EL (cell line): ENCODE measurements at regions not wholly inside any gene's neighbourhood (a gene's known extent, or its start where the extent isn't known, plus 50 kb on each side); places are given as distances from the start of the nearest gene placed in this dataset.

Experiments
- DNase-seq: peaks from one replicate; pipeline ENCODE4 v3.0.0-alpha.2; 2016

DNA sequence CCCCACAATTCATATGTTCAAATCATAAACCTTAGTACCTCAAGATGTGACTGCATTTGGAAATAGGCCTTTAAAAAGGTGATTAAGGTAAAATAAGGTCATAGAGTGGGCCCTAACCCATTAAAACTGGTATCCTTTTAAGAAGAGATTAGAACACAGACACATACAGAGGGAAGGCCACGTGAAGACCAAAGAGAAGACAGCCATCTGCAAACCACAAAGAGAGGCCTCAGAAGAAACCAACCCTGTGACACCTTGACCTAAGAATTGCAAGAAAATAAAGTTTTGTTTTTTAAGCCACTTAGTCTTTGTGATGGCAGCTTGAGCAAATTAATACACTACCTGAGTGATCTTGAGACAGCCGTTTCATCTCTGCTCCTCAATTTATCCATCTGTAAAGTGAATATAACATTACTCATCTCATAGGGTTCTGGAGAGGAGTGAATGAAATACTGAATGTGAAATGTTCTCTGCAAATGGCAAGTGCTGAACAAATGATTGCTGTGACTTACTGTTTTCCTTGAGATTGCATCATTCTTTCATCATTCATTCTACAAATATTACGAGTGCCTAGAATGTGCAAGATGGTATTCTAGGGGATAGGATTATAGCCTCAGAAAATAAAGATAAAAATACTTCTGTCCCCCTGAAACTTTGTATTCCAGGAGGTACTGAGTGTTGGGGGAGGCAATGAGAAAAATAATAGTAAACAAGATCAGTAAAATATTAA, 222.0 kb upstream of the CDH13 start:
- no peak for DNase-seq

DNA sequence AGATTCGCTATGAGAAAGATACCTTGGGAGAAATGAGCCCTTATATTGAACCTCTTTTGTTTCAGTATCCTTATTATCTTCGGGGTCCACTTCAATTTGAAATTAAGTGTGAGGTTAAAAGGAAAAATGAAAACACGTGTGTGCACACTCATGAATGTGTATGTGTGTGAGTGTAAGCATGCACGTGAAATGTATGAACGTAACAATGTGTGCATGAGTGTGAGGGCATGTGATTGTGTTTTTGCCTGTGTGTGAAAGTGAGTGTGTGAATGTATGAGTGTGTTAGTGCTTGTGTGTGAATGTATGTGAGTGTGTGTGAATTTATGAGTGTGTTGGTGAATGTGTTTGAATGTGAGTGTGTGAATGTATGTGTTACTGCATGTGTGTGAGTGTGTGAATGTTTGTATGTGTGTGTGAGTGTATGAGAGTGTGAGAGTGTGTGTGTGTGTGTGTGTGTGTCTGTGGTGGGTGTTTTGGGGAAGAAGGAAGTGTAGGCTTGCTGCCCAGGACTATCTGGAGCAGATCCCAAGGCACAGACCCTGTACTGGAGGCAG, 224.0 kb upstream of the CDH13 start:
- DNase-seq = no peak

DNA sequence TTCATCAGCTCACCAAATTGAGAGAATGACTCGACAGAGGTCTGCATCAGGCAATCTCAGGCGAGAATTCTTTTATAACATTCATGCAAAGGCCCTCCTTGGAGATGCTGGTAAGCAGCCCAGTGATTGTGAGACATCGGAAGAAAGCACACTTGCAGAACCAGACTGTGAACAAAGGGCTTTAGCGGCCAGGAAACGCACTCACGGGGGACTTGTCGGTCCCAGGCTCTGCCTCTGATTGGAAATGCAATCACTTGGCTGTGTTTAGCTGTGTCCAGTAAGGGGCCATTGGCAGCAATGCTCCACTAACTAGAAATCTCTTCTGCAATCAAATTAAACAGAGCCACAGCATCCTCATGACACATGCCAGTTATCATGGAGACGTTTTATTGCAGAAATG, 226.7 kb upstream of the CDH13 start:
- no peak for DNase-seq

DNA sequence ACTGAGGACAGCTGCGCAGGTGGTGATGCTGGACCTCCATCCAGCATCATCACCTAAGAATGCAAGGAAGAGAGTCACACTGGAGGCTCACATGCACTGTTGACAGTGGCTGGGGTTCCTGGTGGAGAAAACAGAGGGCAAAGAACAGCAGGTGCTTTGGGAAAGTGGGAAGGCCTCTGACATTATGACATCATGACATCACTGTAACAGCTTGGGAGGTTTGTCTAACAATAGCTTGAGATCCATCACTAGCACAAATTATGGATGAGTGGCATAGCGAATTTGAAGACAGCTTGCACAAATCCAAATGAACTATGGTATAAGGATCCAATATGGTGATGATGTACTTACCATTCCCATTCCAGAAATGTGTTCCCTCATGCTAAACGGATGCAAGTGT, 226.5 kb upstream of the MPHOSPH6 start:
- DNase-seq = no peak

DNA sequence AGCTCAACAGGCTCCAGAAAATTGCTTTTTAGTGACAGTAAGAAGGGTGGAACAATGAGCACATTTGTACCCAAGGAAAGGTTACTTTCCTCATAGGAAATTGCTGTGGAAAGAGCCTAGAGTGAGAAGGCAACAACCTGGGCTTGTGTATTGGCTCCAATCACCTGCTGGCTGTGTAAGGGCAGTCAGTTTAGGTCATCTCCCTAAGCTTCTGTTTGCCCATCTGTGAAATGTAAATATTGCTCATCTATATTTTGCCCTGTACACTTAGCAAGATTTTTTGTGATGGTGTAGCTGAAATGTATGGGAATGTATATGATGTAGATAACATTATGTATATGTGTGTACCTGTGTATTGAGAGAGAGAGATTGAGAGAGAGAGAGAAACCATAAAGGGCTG, 225.2 kb upstream of the MPHOSPH6 start:
- no peak for DNase-seq

DNA sequence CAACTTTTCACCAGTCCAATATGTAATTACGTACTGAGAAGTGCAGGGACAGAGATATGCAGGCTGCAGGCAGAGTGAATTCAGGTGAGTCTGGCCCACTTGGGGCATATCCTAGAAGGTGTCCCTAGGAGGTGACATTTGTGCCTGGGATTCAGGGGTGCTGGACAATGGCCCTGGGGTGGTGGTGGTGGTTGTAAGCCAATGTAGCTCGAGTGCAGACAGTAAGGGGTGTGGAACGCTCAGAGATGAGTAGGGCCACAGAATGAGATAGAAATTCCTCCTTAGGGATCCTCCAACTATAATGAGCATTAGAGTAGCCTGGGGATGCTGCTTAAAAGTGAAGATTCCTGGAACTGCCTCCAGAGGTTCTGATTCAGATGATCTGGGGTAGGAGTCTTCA, 221.7 kb upstream of the MPHOSPH6 start:
- DNase-seq = no peak

DNA sequence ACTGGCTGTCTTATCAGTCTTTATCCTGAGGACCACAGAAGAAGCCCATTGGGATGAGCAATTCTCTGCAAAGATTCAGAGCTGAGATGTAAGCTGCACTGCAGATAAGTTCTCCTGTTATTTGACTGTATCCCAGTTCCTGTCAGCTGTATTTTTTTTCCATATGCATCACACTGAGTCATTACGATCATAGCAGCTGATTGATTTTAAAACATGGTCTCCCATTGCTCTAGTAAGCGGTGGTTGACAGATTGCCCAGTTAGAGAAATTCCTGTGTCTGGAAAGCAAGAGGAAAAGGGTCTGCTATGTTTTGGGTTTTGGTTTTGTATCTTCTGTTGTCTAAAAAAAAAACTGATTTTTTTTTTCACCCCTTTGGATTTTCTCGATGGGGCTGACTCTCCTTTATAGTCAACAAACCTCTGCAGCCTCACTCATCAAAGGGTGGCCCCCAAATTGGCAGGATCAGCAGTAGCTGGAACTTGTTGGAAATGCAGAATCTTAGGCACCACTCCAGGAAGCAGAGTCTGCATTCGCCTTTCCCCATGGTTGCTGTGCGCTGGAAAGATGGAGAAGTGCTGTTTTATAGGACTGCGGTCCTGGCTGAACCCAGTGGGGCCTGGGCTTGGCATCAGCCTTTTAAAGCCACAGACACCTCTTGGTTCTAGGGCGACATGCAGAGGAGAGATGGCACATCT, 220.1 kb upstream of the MPHOSPH6 start:
- no peak for DNase-seq

DNA sequence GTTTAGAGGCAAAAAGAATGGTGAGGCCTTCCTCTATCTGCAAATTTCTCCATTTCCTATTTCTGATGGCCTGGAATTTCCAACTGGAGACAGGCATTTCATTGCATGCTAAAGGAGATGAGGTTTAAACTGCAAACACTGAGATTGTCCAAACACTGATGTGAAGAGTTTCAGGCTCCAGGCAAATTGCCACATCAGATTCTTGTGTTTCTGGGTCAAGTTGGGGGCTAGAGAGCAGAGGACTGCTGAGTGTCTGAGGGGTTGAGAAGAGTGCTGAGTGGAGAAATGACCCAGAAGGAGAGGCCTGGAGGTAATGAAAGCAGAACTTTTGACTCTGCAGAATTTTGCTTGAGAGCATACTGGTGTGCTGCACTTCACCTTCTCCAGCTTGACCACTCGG, 216.7 kb upstream of the MPHOSPH6 start:
- no peak for DNase-seq

DNA sequence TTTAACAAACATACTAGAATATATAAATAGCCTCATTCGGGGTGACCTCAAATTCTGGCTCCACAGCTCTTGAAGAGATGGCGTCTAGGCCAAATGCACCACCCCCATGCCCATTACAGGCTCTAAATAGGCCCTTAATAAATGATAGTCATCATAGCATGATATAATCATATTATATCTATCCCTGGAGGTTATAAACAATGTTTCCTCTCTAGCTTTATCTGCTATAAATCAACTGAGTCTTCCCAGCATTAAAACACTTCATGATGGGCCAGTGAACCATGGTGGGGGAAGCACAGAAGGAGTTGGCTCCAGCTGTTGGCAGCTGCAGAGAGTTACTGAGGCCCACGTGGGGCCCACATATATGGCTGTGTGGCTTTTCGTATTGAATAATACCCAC, 214.9 kb upstream of the MPHOSPH6 start:
- DNase-seq = no peak

DNA sequence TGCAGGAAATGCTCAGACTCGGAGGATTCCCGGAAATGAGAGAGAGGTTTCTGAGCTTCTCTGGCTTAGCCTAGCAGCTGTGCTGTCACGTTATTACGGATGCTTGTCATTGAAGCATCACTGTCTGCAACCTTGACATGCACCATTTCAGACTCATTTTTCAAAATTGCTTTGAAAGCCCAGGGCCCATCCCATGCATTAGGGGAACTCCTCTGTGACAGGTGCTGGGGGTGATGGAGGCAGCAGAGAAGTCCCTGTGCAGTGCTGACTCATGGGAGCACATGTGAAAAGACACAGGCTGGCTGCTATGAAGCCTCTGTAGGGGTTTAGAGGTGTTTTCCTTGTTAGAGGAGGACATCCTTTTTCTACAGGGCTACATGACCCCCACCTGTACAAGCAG, 214.0 kb upstream of the MPHOSPH6 start:
- no peak for DNase-seq

DNA sequence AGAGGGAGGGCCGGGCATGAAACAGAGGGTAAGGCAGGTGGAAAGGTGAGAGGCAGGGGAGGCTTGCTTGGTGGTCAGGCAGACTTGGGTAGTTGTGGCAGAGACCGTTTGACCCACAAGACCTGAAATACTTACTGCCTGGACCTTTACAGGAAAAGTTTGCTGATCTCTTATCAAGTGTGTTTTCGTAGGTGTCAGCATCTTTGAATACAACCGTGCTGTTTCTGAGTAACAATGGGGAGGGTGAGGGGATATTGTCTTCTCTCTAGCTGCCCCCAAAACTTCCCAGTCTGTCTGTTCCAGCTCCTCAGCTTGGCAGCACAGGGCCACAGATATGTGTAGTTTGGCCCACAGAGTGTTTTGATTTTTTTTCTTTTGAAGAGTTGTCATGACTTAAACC, 212.5 kb upstream of the MPHOSPH6 start:
- DNase-seq = no peak

DNA sequence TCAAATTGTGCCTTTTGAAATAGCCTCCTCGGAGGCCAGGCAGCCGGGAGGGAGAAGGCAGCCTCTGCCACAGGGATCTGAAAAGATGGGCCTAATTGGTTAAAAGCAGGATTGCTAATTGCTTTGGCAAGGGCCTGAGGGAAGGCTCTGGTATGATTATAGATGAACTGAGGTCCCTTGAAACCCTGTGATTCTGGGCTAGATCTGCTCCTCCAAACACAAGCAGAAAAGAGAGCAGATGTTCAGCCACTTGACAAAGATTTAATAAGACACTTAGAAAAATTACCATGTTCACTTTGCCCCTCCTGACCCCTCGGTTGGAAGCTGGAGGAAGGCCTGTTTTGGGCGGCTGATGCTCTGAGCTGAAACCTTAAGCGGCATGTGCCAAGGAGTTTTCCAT, 209.5 kb upstream of the MPHOSPH6 start:
- DNase-seq = no peak

DNA sequence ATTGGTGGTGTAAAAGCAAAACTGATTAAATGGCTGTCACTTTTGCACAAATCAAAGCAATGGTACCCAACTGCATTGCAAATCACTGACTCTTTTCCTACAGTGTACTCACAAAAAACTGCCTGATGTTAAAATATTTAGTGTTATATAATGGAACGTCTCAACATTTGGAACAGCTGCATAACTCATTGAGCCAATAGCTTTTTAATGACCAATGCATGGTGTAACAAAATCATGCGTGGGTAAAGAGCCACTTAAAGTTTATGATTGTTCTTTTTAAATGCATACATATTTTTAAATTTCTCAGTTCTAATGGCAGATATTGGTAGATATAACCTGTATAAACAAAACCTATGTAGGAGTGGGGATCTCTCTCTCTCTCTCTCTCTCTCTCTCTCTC, 204.0 kb upstream of the MPHOSPH6 start:
- no peak for DNase-seq

DNA sequence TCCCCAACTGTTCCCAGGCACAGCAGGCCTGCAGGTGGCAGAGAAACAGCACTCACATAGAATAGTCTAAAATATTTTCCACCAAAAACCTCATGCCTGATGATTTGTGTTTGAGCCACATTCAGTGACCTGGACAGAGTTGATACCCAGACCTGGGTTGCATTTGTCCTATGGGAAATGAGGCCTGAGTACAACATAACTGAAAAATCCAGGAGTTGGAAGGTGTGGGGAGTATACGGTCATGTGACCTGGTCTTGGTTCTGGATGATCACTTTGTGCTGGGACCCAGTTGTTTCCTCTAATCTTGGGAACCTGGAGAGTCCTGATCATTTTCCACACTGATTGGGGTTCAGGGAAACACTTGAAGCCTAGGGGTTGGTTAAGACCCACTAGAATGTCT, 200.3 kb upstream of the MPHOSPH6 start:
- no peak for DNase-seq

DNA sequence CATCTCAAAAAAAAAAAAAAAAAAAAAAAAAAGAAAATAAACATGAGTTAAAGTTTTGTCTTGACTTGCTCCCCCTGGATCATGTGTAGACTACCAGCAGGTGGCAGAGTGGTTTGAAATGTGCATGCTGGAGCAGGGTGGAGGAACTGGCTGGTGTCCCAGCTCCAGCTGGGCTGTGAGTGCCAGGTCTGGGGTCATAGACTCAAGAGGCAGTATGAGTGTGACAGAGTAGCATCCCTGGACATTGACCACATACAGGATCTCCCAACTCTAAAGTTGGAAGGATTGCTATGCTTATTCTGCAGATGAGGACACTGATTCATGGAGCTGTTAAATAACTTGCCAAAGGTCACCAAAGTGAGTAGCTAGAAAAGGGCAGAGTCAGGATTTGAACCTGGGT, 198.0 kb upstream of the MPHOSPH6 start:
- peak; percentile 27 for DNase-seq

DNA sequence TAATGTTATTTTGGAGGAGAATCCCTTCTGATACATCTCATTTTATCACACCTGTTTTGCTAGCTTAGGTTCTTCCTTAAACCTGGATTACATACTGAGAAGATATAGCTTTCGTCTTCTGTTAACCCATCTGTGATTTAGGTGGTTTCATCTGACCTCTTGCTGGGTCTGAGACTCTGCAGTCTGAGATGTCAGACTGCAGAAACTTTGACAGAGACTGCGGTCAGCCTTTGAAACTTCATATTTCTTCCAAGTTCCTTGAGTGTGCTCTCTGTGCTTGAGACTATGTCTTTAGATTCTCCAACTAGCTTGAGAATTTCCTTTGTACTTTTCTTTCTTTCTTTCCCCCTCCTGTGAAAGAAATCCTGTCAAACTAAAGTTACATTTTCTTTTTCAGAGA, 196.4 kb upstream of the MPHOSPH6 start:
- no peak for DNase-seq

DNA sequence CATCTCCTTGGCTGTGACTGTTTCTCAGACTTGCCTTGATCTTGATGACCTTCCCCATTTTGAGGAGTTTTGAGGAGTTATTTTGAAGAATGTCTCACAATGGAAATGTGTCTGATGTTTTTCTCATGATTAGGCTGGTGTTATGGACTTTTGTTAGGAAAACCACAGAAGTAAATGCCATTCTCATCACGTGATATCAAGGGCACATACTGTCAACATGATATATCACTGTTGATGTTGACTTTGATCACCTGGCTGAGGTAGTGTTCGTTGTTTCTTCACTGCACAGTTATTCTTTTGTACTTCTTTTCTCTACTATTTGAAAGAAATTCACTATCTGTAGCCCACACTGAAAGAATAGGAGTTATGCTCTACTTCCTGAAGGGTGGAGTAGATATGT, 194.7 kb upstream of the MPHOSPH6 start:
- no peak for DNase-seq

DNA sequence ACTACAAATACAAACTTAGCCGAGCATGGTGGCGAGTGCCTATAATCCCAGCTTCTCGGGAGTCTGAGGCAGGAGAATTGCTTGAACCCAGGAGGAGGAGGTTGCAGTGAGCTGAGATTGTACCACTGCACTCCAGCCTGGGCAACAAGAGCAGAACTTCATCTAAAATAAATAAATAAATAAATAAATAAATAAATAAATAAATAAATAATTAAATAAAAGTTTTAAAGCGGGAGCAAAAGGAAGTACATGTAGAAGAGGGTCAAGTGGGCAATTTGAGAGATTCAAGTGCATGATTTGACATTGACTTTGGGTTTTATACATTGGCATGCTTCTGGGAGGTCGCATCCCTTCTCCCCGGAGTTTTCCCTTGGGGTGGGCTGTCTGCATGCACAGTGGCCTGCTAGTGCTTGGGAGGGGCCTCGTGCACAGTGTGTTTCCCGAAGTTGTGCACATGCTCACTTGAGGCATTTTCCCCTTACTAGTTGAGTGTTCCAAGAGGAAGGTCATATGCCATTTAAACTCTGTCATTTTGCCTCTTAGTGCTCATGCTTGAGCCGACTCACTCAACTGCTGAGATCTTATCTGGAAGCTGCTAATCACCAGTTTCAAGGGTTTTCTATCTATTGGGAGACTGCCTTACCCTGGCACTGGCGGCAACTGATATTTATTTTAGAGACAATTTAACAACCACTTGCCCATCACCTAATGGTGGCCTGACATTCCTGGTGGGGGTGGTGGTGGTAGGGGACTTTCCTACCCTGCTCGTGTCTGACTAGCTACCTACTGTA, 193.2 kb upstream of the MPHOSPH6 start:
- no peak for DNase-seq

DNA sequence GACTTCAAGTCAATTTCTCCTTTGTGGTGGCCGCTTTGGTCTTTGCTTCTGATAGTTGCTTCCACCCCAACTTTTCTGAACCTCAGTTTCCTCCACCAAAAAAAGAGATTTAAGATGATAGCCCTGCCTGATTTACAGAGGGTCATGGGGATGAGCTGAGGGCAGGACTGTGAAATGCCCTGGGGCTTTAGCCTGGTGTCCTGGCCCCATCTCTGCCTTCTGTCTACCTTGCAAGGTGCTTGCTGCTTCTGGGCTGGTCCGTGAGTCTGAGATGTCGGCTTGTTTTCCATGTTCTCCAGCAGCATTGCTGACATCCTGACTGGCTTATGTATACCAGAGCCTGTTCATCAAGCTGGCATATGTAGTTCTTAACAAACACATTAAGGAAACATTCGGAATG, 191.9 kb upstream of the MPHOSPH6 start:
- no peak for DNase-seq

DNA sequence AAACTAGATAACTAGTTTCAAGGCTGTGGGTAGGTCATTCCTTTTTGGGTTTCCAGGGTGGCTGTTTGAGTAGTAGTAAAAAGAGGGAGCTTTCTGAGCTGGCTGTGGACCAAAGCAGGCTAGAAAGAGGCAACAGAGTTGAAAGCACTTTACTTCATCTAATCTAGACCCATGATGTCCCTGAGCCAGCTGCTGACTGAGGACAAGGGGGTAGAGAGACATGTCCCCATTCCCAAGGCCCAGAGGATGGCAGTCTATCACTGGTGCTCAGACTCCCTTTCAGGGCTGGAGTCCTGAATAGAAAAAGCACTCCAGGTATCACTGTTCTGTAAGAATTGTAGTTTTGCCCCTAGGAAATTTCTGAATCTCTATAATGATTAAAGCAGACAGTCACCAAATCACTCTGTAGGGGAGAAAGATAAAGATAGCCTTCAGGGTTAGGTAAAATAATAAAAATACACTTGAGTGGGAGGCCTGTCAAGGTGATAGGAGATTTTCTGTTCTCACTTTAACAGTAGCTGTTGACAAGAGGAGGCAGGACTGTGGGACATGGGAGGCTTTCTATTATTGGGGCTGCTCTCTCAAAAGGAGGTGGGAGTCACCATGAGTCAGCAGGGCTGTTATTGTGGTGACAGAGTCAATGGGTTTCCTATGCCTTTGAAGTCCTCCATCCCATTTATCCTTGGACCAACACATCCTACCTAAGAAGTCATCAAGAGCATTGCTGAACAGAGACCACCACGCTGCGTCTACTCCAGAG, 190.2 kb upstream of the MPHOSPH6 start:
- DNase-seq = no peak

DNA sequence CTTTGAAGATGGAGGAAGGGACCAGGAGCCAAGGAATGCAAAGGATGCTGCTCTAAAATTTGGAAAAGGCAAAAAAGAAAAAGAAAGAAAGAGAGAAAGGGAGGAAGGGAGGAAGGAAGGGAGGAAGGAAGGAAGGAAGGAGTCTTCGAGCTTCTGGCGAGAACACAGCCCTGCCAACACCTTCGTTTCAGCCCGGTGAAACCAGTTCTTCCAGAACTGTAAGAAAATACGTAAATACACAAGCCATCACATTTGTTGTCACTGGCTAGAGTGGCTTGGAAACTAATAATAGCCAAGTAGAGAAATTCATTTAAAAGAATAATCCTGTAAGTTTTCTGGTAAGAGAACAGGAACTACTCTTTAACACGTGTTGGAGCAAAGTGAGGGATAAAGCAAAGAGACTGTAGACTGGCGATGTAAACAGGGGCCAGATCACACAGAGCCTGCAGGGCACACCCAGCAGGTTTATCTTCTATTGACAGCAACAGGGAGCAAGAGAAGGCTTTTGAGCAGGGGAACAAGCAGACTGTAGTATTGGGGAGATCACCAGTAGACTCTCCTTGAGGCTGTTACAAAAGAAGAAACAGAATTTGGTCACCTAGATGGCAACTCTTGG, 188.7 kb upstream of the MPHOSPH6 start:
- no peak for DNase-seq

DNA sequence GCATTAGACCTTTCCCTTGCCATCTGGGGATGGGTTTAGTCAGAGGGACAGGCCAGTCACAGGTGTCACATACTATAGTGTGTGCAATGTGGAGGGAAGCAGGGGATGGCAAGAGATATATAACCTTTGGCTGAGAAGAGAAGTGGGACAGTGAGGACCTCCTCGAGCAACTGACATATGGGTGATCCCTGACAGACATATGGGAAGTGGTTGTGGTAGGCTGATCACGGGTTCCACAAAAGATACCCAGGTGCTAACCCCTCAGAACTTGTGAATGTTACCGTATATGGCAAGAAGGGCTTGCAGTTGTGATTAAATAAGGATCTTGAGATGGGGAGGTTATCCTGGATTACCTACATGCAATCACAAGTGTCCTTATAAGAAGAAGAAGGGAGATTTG, 188.1 kb upstream of the MPHOSPH6 start:
- no peak for DNase-seq

DNA sequence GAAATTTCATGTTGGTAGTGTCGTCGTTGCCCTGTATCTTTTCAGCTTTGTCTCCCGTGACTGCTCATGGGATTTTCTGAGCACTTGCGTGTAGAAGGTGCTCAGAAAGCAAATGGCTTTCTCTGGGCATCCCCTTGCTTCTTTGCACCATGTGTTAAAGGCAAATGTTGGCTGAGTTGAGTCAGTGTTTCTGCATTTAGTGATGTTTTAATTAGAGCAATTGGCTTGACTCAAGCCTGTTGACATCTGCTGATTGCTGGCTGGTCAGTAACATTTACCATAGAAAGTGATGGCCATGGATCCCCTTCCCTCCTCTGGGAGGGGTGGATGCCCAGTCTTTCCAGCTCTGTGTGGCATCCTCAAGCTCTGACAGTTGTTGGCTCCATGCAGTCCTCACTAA, 187.2 kb upstream of the MPHOSPH6 start:
- DNase-seq = no peak
